OCI-LY3 (cell line): ENCODE measurements at regions not wholly inside any gene's neighbourhood (a gene's known extent, or its start where the extent isn't known, plus 50 kb on each side); places are given as distances from the start of the nearest gene placed in this dataset.

Source experiments
- CTCF ChIP-seq: fragments of 200-600, 300-600 bp; sonication (generic); IDR thresholded peaks from 2 replicates; pipeline ENCODE4 v1.5.1; 2014; ENCODE audit warnings: antibody characterized with exemption, low read length, low read depth
- EZH2phosphoT487 ChIP-seq: fragments of 200-600 bp; shearing (Covaris generic); IDR thresholded peaks from 2 replicates; pipeline ENCODE4 v1.6.1; 2018; ENCODE audit warnings: antibody characterized with exemption, mixed run types, low read depth

GRCh38 chr1:121595089-121595488, 410.3 kb downstream of the SRGAP2C start:
- TF ChIP-seq CTCF = no peak
- no peak for TF ChIP-seq EZH2phosphoT487
